Stimulated activated CD4-positive, alpha-beta T cell treated with anti-CD3 and anti-CD28 coated beads, Interleukin-4, amount 100 ng/mL, for 24 hours (primary cell): ENCODE measurements at regions not wholly inside any gene's neighbourhood (a gene's known extent, or its start where the extent isn't known, plus 50 kb on each side); places are given as distances from the start of the nearest gene placed in this dataset.

ENCODE experiments used
- DNase-seq: peaks from one replicate; pipeline ENCODE4 v3.0.0-alpha.2; 2020

GRCh38 chr4:81573840-81574239 is 102.1 kb upstream of the RASGEF1B start:
- DNase-seq = no peak

GRCh38 chr4:81572402-81572801 is 100.7 kb upstream of the RASGEF1B start:
- DNase-seq = no peak

- DNase-seq = no peak
These were observed 99.4 kb upstream of the RASGEF1B start for GRCh38 chr4:81571105-81571504.

GRCh38 chr4:81566161-81566591 is 94.5 kb upstream of the RASGEF1B start:
- DNase-seq = no peak

- DNase-seq = no peak
These were observed 93.6 kb upstream of the RASGEF1B start for GRCh38 chr4:81565142-81565870.

GRCh38 chr4:81564025-81564424 is 92.3 kb upstream of the RASGEF1B start:
- no peak for DNase-seq

GRCh38 chr4:81562093-81562492 is 90.4 kb upstream of the RASGEF1B start:
- DNase-seq = no peak

GRCh38 chr4:81557306-81557705 is 85.6 kb upstream of the RASGEF1B start:
- no peak for DNase-seq

- no peak for DNase-seq
These were observed 83.8 kb upstream of the RASGEF1B start for GRCh38 chr4:81555489-81555888.

- no peak for DNase-seq
These were observed 80.4 kb upstream of the RASGEF1B start for GRCh38 chr4:81552086-81552485.

GRCh38 chr4:81550388-81550859 is 78.7 kb upstream of the RASGEF1B start:
- no peak for DNase-seq

GRCh38 chr4:81549984-81550383 is 78.3 kb upstream of the RASGEF1B start:
- no peak for DNase-seq

GRCh38 chr4:81546777-81547176 is 75.1 kb upstream of the RASGEF1B start:
- DNase-seq = no peak

GRCh38 chr4:81541161-81541945 is 69.6 kb upstream of the RASGEF1B start:
- DNase-seq = no peak

- DNase-seq = no peak
These were observed 67.2 kb upstream of the RASGEF1B start for GRCh38 chr4:81538716-81539427.

- DNase-seq = no peak
These were observed 59.7 kb upstream of the RASGEF1B start for GRCh38 chr4:81531410-81531809.

GRCh38 chr4:81528979-81529378 is 57.3 kb upstream of the RASGEF1B start:
- DNase-seq = no peak

GRCh38 chr4:81528200-81528599 is 56.5 kb upstream of the RASGEF1B start:
- no peak for DNase-seq

GRCh38 chr4:81527709-81528108 is 56.0 kb upstream of the RASGEF1B start:
- DNase-seq = no peak

- DNase-seq = no peak
These were observed 55.4 kb upstream of the RASGEF1B start for GRCh38 chr4:81527115-81527514.

GRCh38 chr4:81526706-81527105 is 55.0 kb upstream of the RASGEF1B start:
- DNase-seq = no peak

GRCh38 chr4:81523672-81524327 is 52.1 kb upstream of the RASGEF1B start:
- no peak for DNase-seq

GRCh38 chr4:81522711-81523110 is 51.0 kb upstream of the RASGEF1B start:
- no peak for DNase-seq
